Astrocyte (in vitro differentiated cells and primary cell): ENCODE measurements at regions not wholly inside any gene's neighbourhood (a gene's known extent, or its start where the extent isn't known, plus 50 kb on each side); places are given as distances from the start of the nearest gene placed in this dataset.

ENCODE experiments used
- DNase-seq: peaks from one replicate; pipeline ENCODE4 v3.0.0-alpha.2; 2010; ENCODE audit warnings: low read depth
- FAIRE-seq: peaks from 2 replicates; lab custom pipeline; 2011; peaks lifted over from hg19 to GRCh38; lab: Jason Lieb, UNC
- H2AFZ ChIP-seq: 2 replicates; pipeline ENCODE4 v1.6.0; 2012; ENCODE audit warnings: low read depth, low read length, inconsistent platforms
- H3K27ac ChIP-seq: 2 replicates; pipeline ENCODE4 v1.5.1; 2011; ENCODE audit warnings: low read depth, low read length, inconsistent platforms
- H3K27me3 ChIP-seq: 2 replicates; pipeline ENCODE4 v1.6.0; 2011; ENCODE audit warnings: low read length, inconsistent platforms; ENCODE audit not compliant: insufficient read depth
- H3K36me3 ChIP-seq: 2 replicates; pipeline ENCODE4 v1.5.1; 2011; ENCODE audit warnings: low read length, inconsistent platforms; ENCODE audit not compliant: insufficient read depth
- H3K4me1 ChIP-seq: 2 replicates; pipeline ENCODE4 v1.5.1; 2011; ENCODE audit warnings: low read length, inconsistent platforms; ENCODE audit not compliant: insufficient read depth
- H3K4me2 ChIP-seq: 2 replicates; pipeline ENCODE4 v1.6.0; 2012; ENCODE audit warnings: low read length, inconsistent platforms
- H3K4me3 ChIP-seq: 2 replicates; pipeline ENCODE4 v1.5.1; 2011; ENCODE audit warnings: low read depth, mild to moderate bottlenecking, low read length, inconsistent platforms; ENCODE audit not compliant: insufficient read depth
- H3K79me2 ChIP-seq: 2 replicates; pipeline ENCODE4 v1.6.0; 2012; ENCODE audit warnings: mild to moderate bottlenecking, low read length, inconsistent platforms; ENCODE audit not compliant: insufficient read depth
- H3K9ac ChIP-seq: 2 replicates; pipeline ENCODE4 v1.6.0; 2012; ENCODE audit warnings: mild to moderate bottlenecking, low read length, inconsistent platforms
- H3K9me3 ChIP-seq: 2 replicates; pipeline ENCODE4 v1.5.1; 2012; ENCODE audit warnings: low read depth, mild to moderate bottlenecking, low read length, inconsistent platforms; ENCODE audit not compliant: insufficient read depth
- H4K20me1 ChIP-seq: 2 replicates; pipeline ENCODE4 v1.6.0; 2012; ENCODE audit warnings: low read length, inconsistent platforms; ENCODE audit not compliant: insufficient read depth
- H3K27ac Mint-ChIP-seq: one replicate; pipeline ENCODE4 v1.8.0; 2021; ENCODE audit warnings: mild to moderate bottlenecking, mixed read lengths; ENCODE audit not compliant: unreplicated experiment
- H3K27me3 Mint-ChIP-seq: one replicate; pipeline ENCODE4 v1.8.0; 2021; ENCODE audit warnings: low read depth, mixed read lengths; ENCODE audit not compliant: unreplicated experiment
- H3K36me3 Mint-ChIP-seq: one replicate; pipeline ENCODE4 v1.8.0; 2021; ENCODE audit warnings: low read depth, mixed read lengths; ENCODE audit not compliant: unreplicated experiment
- H3K4me1 Mint-ChIP-seq: one replicate; pipeline ENCODE4 v1.8.0; 2021; ENCODE audit warnings: low read depth, mixed read lengths; ENCODE audit not compliant: unreplicated experiment
- H3K4me3 Mint-ChIP-seq: one replicate; pipeline ENCODE4 v1.8.0; 2021; ENCODE audit warnings: mild to moderate bottlenecking, moderate library complexity, mixed read lengths; ENCODE audit not compliant: unreplicated experiment
- H3K9me3 Mint-ChIP-seq: one replicate; pipeline ENCODE4 v1.8.0; 2021; ENCODE audit warnings: mild to moderate bottlenecking, mixed read lengths; ENCODE audit not compliant: unreplicated experiment
- EZH2 ChIP-seq: IDR thresholded peaks from 2 replicates; pipeline ENCODE4 v1.6.1; 2012; ENCODE audit warnings: mild to moderate bottlenecking, low read length, inconsistent platforms; ENCODE audit not compliant: insufficient read depth
- TF ChIP-seq, protein P1 (sequence below): IDR thresholded peaks from 2 replicates; pipeline ENCODE4 v1.5.1; 2011; ENCODE audit warnings: low read depth, mild to moderate bottlenecking, inconsistent platforms, low read length, moderate library complexity; ENCODE audit not compliant: insufficient read depth

DNA sequence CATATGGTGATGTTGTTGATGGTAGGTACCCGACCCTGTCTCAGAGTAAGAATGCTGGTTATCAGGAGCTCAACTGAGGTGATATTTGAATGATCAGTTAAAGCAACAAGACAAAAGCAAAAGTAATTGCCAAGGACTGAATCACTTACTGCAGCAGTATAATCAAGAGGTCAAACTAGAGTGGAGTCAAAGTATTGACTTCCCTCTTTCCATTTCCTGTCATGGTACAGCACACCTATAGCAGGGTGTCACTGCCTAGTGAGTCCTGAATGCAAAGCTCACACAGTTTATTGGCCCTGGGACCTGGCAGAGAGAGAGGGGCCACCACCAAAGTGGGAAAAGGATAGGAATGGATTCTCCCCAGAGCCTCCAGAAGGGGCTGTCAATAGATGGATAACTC lies 886.1 kb upstream of the SORCS1 start:
- Mint-ChIP-seq H3K27me3 (no peaks in the 10 kb centered on the region), H3K4me1 (no peaks in the 10 kb centered on the region), H3K9me3 (peaks cover 2% of the 10 kb centered on the region), H3K4me3 (no peak overlapping the region), H3K27ac (no peak overlapping the region), H3K36me3 (no peaks in the 10 kb centered on the region)
- Histone ChIP-seq H3K9ac (no peak overlapping the region), H3K9me3 (no peaks in the 10 kb centered on the region), H3K79me2 (no peaks in the 10 kb centered on the region), H3K4me2 (no peak overlapping the region), H2AFZ (no peak overlapping the region), H4K20me1 (no peaks in the 10 kb centered on the region), H3K27me3 (no peaks in the 10 kb centered on the region), H3K36me3 (no peaks in the 10 kb centered on the region), H3K4me1 (no peaks in the 10 kb centered on the region), H3K27ac (no peak overlapping the region), H3K4me3 (no peak overlapping the region)
- FAIRE-seq: no peak
- no peak for DNase-seq
- no peak for TF ChIP-seq EZH2
- TF ChIP-seq, protein P1, sequence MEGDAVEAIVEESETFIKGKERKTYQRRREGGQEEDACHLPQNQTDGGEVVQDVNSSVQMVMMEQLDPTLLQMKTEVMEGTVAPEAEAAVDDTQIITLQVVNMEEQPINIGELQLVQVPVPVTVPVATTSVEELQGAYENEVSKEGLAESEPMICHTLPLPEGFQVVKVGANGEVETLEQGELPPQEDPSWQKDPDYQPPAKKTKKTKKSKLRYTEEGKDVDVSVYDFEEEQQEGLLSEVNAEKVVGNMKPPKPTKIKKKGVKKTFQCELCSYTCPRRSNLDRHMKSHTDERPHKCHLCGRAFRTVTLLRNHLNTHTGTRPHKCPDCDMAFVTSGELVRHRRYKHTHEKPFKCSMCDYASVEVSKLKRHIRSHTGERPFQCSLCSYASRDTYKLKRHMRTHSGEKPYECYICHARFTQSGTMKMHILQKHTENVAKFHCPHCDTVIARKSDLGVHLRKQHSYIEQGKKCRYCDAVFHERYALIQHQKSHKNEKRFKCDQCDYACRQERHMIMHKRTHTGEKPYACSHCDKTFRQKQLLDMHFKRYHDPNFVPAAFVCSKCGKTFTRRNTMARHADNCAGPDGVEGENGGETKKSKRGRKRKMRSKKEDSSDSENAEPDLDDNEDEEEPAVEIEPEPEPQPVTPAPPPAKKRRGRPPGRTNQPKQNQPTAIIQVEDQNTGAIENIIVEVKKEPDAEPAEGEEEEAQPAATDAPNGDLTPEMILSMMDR: no peak

- no peak for FAIRE-seq
- no peak overlapping the region for H3K4me3 Mint-ChIP-seq
- no peak overlapping the region for H2AFZ ChIP-seq
These were observed 885.2 kb upstream of the SORCS1 start for GRCh38 chr10:108049668-108050067.

GRCh38 chr10:108048898-108049297 lies 884.4 kb upstream of the SORCS1 start:
- no peaks in the 10 kb centered on the region for H3K36me3 Mint-ChIP-seq
- H3K4me1 ChIP-seq: no peaks in the 10 kb centered on the region

More at GRCh38 chr10:108049668-108050067, 885.2 kb upstream of the SORCS1 start:
- no peak overlapping the region for H3K4me3 ChIP-seq
- H3K27me3 ChIP-seq: no peaks in the 10 kb centered on the region
- no peaks in the 10 kb centered on the region for H3K36me3 ChIP-seq
- DNase-seq: no peak
- H3K4me2 ChIP-seq: no peak overlapping the region
- no peak overlapping the region for H3K9ac ChIP-seq
- H3K9me3 ChIP-seq: no peaks in the 10 kb centered on the region
- TF ChIP-seq EZH2: no peak
- TF ChIP-seq, protein P1: no peak
- H3K27ac ChIP-seq: no peak overlapping the region
- H3K36me3 Mint-ChIP-seq: no peaks in the 10 kb centered on the region
- no peaks in the 10 kb centered on the region for H3K4me1 Mint-ChIP-seq
- peaks cover 2% of the 10 kb centered on the region for H3K9me3 Mint-ChIP-seq
- no peaks in the 10 kb centered on the region for H3K79me2 ChIP-seq
- H3K4me1 ChIP-seq: no peaks in the 10 kb centered on the region
- H4K20me1 ChIP-seq: no peaks in the 10 kb centered on the region
- no peaks in the 10 kb centered on the region for H3K27me3 Mint-ChIP-seq
- H3K27ac Mint-ChIP-seq: no peak overlapping the region

More at GRCh38 chr10:108048898-108049297, 884.4 kb upstream of the SORCS1 start:
- H3K27ac Mint-ChIP-seq: no peak overlapping the region
- Histone ChIP-seq H3K4me2 (no peak overlapping the region), H3K36me3 (no peaks in the 10 kb centered on the region), H3K27ac (no peak overlapping the region), H3K27me3 (no peaks in the 10 kb centered on the region), H4K20me1 (no peaks in the 10 kb centered on the region), H3K9me3 (no peaks in the 10 kb centered on the region), H3K4me3 (no peak overlapping the region), H3K9ac (no peak overlapping the region), H2AFZ (no peak overlapping the region), H3K79me2 (no peaks in the 10 kb centered on the region)
- H3K27me3 Mint-ChIP-seq: no peaks in the 10 kb centered on the region
- H3K4me3 Mint-ChIP-seq: no peak overlapping the region
- DNase-seq (no peak), FAIRE-seq (no peak)
- H3K9me3 Mint-ChIP-seq: peaks cover 2% of the 10 kb centered on the region
- no peaks in the 10 kb centered on the region for H3K4me1 Mint-ChIP-seq
- no peak for TF ChIP-seq EZH2
- TF ChIP-seq, protein P1: no peak
